ENCODE measurements at regions not wholly inside any gene's neighbourhood (a gene's known extent, or its start where the extent isn't known, plus 50 kb on each side); places are given as distances from the start of the nearest gene placed in this dataset.
"Not testable (repeated sequence)": the region's sequence is repeated elsewhere in the genome, so short reads cannot be mapped to it uniquely, and the experiment has no call there.

DNA sequence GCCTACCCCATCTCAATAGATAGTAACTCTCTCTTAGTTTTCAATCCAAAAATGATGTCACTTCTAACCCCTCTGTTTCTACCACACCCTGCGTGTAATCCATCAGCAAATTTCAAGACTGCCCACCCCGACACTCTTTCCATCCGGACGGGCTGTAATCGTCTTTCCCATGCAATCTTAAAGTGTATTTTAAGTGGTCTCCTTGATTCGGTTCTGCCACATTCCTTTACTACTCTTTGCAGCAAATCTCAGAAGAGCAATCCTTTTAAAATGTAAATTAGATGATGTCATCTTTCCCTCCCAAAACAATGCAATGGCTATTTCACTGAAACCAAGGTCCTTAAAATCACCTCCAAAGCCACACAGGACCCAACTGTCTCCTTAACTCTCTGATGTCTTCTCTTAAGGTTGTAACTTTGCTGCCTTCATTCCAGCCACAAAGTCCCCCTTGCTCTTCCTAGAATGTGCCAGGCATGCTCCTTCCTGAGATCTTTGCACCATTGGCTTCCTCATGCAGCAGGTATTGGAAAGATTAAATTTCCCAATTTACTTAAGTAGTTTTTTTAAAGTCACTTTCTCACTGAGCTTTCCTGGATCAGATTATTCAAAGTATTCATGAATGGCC, 932.5 kb upstream of the WWC1 start:
- intact Hi-C loops (cut with DNase I), result no loop called here
- no peaks in the 10 kb centered on the region for H3K4me1 ChIP-seq (ENCODE audit: control insufficient read depth in 1 of 2, insufficient read depth in 2 of 2, low read length in 2 of 2)
- no peak overlapping the region for H3K27ac ChIP-seq (ENCODE audit: low read depth in 1 of 2, low read length in 2 of 2)
- DNase-seq (no peak), ATAC-seq (ENCODE audit: low FRiP score) (no peak)
- H3K9me3 ChIP-seq (ENCODE audit: control insufficient read depth, low read length), result peaks cover under 1% of the 10 kb centered on the region
- 26 to 35% methylated on average over 6 of the region's 6 CpGs for WGBS, 2 donors
- H3K36me3 ChIP-seq (ENCODE audit: control insufficient read depth in 1 of 2, insufficient read depth in 2 of 2, low read length in 1 of 2), result no peaks in the 10 kb centered on the region
- peaks cover 0 to under 1% of the 10 kb centered on the region in 2 donors for H3K27me3 ChIP-seq (ENCODE audit: control insufficient read depth in 1 of 2, insufficient read depth in 2 of 2, low read length in 1 of 2)
- no peak overlapping the region for H3K4me3 ChIP-seq (ENCODE audit: low read length in 2 of 2)

DNA sequence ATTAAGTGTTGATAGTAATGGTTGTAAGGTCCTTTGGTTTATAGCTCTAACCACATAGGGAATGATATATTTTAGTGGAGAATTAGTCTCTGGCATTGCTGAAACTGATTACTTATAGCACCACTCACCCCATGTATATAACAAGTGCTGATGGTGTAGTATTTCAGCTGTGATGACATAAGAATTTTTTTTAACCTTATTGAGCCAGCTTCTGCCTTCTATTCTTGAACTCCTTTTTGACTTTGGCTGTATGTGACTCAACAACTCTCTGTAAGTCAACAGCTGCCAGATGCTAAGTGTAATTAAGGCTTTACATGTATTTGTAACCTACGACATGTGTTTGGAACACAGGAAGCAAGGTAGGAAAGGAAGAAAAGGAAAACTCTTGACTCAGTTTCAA, 929.6 kb upstream of the WWC1 start:
- H3K27ac ChIP-seq (ENCODE audit: low read depth in 1 of 2, low read length in 2 of 2), result no peak overlapping the region
- no peaks in the 10 kb centered on the region for H3K4me1 ChIP-seq (ENCODE audit: control insufficient read depth in 1 of 2, insufficient read depth in 2 of 2, low read length in 2 of 2)
- H3K27me3 ChIP-seq (ENCODE audit: control insufficient read depth in 1 of 2, insufficient read depth in 2 of 2, low read length in 1 of 2), result no peaks in the 10 kb centered on the region
- ATAC-seq (ENCODE audit: low FRiP score) (no peak), DNase-seq (no peak)
- no peaks in the 10 kb centered on the region for H3K9me3 ChIP-seq (ENCODE audit: control insufficient read depth, low read length)
- intact Hi-C loops (cut with DNase I), result no loop called here
- no peaks in the 10 kb centered on the region for H3K36me3 ChIP-seq (ENCODE audit: control insufficient read depth in 1 of 2, insufficient read depth in 2 of 2, low read length in 1 of 2)
- H3K4me3 ChIP-seq (ENCODE audit: low read length in 2 of 2), result no peak overlapping the region
- 41 to 65% methylated on average over 1 of the region's 1 CpG for WGBS, 2 donors

GRCh38 chr5:167363065-167363464, 928.4 kb upstream of the WWC1 start:
- DNase-seq (no peak), ATAC-seq (ENCODE audit: low FRiP score) (no peak)
- H3K9me3 ChIP-seq (ENCODE audit: control insufficient read depth, low read length), result no peaks in the 10 kb centered on the region
- 90 to 94% methylated on average over 2 of the region's 2 CpGs for WGBS, 2 donors
- no peaks in the 10 kb centered on the region for H3K27me3 ChIP-seq (ENCODE audit: control insufficient read depth in 1 of 2, insufficient read depth in 2 of 2, low read length in 1 of 2)
- no peaks in the 10 kb centered on the region for H3K4me1 ChIP-seq (ENCODE audit: control insufficient read depth in 1 of 2, insufficient read depth in 2 of 2, low read length in 2 of 2)
- H3K4me3 ChIP-seq (ENCODE audit: low read length in 2 of 2), result no peak overlapping the region
- no peak overlapping the region for H3K27ac ChIP-seq (ENCODE audit: low read depth in 1 of 2, low read length in 2 of 2)
- intact Hi-C loops (cut with DNase I), result no loop called here
- no peaks in the 10 kb centered on the region for H3K36me3 ChIP-seq (ENCODE audit: control insufficient read depth in 1 of 2, insufficient read depth in 2 of 2, low read length in 1 of 2)

DNA sequence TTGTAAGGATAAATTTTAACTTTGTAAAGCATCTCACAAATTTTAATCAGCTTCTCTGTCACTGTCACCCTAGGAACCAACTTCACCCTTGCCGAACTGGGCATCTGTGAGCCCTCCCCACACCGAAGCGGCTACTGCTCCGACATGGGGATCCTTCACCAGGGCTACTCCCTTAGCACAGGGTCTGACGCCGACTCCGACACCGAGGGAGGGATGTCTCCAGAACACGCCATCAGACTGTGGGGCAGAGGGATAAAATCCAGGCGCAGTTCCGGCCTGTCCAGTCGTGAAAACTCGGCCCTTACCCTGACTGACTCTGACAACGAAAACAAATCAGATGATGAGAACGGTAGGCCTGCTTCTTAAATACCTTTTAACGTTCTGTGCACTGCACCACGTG, 916.3 kb upstream of the WWC1 start:
- H3K4me3 ChIP-seq (ENCODE audit: low read length in 2 of 2), result no peak overlapping the region
- H3K4me1 ChIP-seq (ENCODE audit: control insufficient read depth in 1 of 2, insufficient read depth in 2 of 2, low read length in 2 of 2), result no peaks in the 10 kb centered on the region
- H3K9me3 ChIP-seq (ENCODE audit: control insufficient read depth, low read length), result no peaks in the 10 kb centered on the region
- intact Hi-C loops (cut with DNase I), result no loop called here
- no peak overlapping the region for H3K27ac ChIP-seq (ENCODE audit: low read depth in 1 of 2, low read length in 2 of 2)
- WGBS, 2 donors, result 62 to 66% methylated on average over 17 of the region's 17 CpGs
- H3K36me3 ChIP-seq (ENCODE audit: control insufficient read depth in 1 of 2, insufficient read depth in 2 of 2, low read length in 1 of 2), result no peaks in the 10 kb centered on the region
- ATAC-seq (ENCODE audit: low FRiP score) (no peak), DNase-seq (no peak)
- no peaks in the 10 kb centered on the region for H3K27me3 ChIP-seq (ENCODE audit: control insufficient read depth in 1 of 2, insufficient read depth in 2 of 2, low read length in 1 of 2)

GRCh38 chr5:167378894-167379723, 912.3 kb upstream of the WWC1 start:
- ATAC-seq (ENCODE audit: low FRiP score), result no peak
- Histone ChIP-seq H3K9me3 (ENCODE audit: control insufficient read depth, low read length) (no peaks in the 10 kb centered on the region), H3K4me3 (ENCODE audit: low read length in 2 of 2) (no peak overlapping the region), H3K36me3 (ENCODE audit: control insufficient read depth in 1 of 2, insufficient read depth in 2 of 2, low read length in 1 of 2) (no peaks in the 10 kb centered on the region), H3K27me3 (ENCODE audit: control insufficient read depth in 1 of 2, insufficient read depth in 2 of 2, low read length in 1 of 2) (no peaks in the 10 kb centered on the region), H3K4me1 (ENCODE audit: control insufficient read depth in 1 of 2, insufficient read depth in 2 of 2, low read length in 2 of 2) (no peaks in the 10 kb centered on the region), H3K27ac (ENCODE audit: low read depth in 1 of 2, low read length in 2 of 2) (no peak overlapping the region)
- DNase-seq, result no peak
- WGBS, 2 donors, result 47 to 49% methylated on average over 9 of the region's 9 CpGs
- intact Hi-C loops (cut with DNase I), result no loop called here

DNA sequence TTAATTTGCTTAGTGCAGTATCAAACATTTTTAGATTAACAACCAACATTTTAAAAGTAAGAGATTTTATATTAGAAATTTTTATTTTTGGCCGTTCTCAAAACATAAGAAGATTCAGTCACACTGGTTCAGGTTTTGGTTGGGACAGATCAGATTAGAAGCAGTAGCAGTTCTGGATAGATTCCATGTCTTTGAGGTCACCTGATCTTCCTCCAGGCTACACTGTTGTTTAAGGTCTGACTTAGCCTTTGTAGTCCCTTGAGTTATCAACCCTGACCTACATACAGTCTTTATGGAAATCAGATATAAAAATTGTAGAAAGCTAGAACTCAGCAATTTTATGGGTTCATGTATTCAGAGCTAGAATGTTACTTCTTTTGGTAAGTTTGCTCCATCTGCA, 910.0 kb upstream of the WWC1 start:
- intact Hi-C loops (cut with DNase I), result no loop called here

GRCh38 chr5:167389537-167389936, 901.9 kb upstream of the WWC1 start:
- Histone ChIP-seq H3K36me3 (ENCODE audit: control insufficient read depth in 1 of 2, insufficient read depth in 2 of 2, low read length in 1 of 2) (no peaks in the 10 kb centered on the region), H3K4me3 (ENCODE audit: low read length in 2 of 2) (no peak overlapping the region), H3K27me3 (ENCODE audit: control insufficient read depth in 1 of 2, insufficient read depth in 2 of 2, low read length in 1 of 2) (no peaks in the 10 kb centered on the region), H3K27ac (ENCODE audit: low read depth in 1 of 2, low read length in 2 of 2) (no peak overlapping the region), H3K9me3 (ENCODE audit: control insufficient read depth, low read length) (no peaks in the 10 kb centered on the region), H3K4me1 (ENCODE audit: control insufficient read depth in 1 of 2, insufficient read depth in 2 of 2, low read length in 2 of 2) (no peaks in the 10 kb centered on the region)
- intact Hi-C loops (cut with DNase I), result no loop called here
- 53 to 77% methylated on average over 4 of the region's 4 CpGs for WGBS, 2 donors
- DNase-seq (no peak), ATAC-seq (ENCODE audit: low FRiP score) (no peak)

More for the DNA sequence above, 910.0 kb upstream of the WWC1 start:
- WGBS, 2 donors, result 75 to 87% methylated on average over 1 of the region's 1 CpG
- no peak for ATAC-seq (ENCODE audit: low FRiP score)
- Histone ChIP-seq H3K4me3 (ENCODE audit: low read length in 2 of 2) (no peak overlapping the region), H3K9me3 (ENCODE audit: control insufficient read depth, low read length) (no peaks in the 10 kb centered on the region), H3K27me3 (ENCODE audit: control insufficient read depth in 1 of 2, insufficient read depth in 2 of 2, low read length in 1 of 2) (no peaks in the 10 kb centered on the region), H3K27ac (ENCODE audit: low read depth in 1 of 2, low read length in 2 of 2) (no peak overlapping the region), H3K36me3 (ENCODE audit: control insufficient read depth in 1 of 2, insufficient read depth in 2 of 2, low read length in 1 of 2) (no peaks in the 10 kb centered on the region), H3K4me1 (ENCODE audit: control insufficient read depth in 1 of 2, insufficient read depth in 2 of 2, low read length in 2 of 2) (no peaks in the 10 kb centered on the region)
- DNase-seq, result no peak

DNA sequence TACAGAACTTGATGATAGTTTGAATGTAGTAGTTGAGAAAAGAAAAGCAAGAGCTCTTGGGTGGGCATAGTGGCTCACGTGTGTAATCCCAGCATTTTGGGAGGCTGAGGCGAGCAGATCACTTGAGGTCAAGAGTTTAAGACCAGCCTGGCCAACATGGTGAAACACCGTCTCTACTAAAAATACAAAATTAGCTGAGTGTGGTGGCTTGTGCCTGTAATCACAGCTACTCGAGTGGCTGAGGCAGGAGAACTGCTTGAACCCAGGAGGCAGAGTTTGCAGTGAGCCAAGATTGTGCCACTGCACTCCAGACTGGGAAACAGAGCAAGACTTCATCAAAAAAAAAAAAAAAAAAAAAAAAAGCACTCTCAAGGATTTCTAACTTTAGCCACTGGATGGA, 900.2 kb upstream of the WWC1 start:
- intact Hi-C loops (cut with DNase I); H3K4me3 ChIP-seq (ENCODE audit: low read length in 2 of 2); DNase-seq; H3K27me3 ChIP-seq (ENCODE audit: control insufficient read depth in 1 of 2, insufficient read depth in 2 of 2, low read length in 1 of 2); H3K4me1 ChIP-seq (ENCODE audit: control insufficient read depth in 1 of 2, insufficient read depth in 2 of 2, low read length in 2 of 2); H3K27ac ChIP-seq (ENCODE audit: low read depth in 1 of 2, low read length in 2 of 2); H3K36me3 ChIP-seq (ENCODE audit: control insufficient read depth in 1 of 2, insufficient read depth in 2 of 2, low read length in 1 of 2); H3K9me3 ChIP-seq (ENCODE audit: control insufficient read depth, low read length); ATAC-seq (ENCODE audit: low FRiP score): not testable (repeated sequence)
- WGBS, 2 donors, result 59 to 65% methylated on average over 4 of the region's 4 CpGs

DNA sequence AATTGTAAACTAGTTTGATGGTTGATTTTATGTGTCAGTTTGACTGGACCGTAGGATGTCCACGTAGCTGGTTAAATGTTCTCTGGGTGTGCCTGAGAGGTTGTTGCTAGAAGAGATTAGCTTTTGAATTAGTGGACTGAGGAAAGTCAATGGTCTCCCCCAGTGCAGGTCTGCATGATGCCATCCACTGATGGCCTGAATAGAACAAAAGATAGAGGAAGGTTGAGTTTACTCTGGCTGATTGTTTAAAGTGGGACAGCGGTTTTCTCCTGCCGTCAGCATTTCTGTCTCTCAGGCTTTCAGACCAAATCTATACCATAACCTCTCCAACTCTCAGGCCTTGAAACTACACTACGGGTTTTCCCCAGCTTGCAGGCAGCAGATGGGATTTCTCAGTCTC, 899.2 kb upstream of the WWC1 start:
- Histone ChIP-seq H3K27ac (ENCODE audit: low read depth in 1 of 2, low read length in 2 of 2) (no peak overlapping the region), H3K4me3 (ENCODE audit: low read length in 2 of 2) (no peak overlapping the region), H3K36me3 (ENCODE audit: control insufficient read depth in 1 of 2, insufficient read depth in 2 of 2, low read length in 1 of 2) (no peaks in the 10 kb centered on the region), H3K27me3 (ENCODE audit: control insufficient read depth in 1 of 2, insufficient read depth in 2 of 2, low read length in 1 of 2) (no peaks in the 10 kb centered on the region), H3K9me3 (ENCODE audit: control insufficient read depth, low read length) (no peaks in the 10 kb centered on the region), H3K4me1 (ENCODE audit: control insufficient read depth in 1 of 2, insufficient read depth in 2 of 2, low read length in 2 of 2) (no peaks in the 10 kb centered on the region)
- intact Hi-C loops (cut with DNase I), result no loop called here
- WGBS, 2 donors, result 70 to 71% methylated on average over 5 of the region's 5 CpGs
- DNase-seq (no peak), ATAC-seq (ENCODE audit: low FRiP score) (no peak)

Data from aorta (tissue), 5 donors.